K562 (cell line): ENCODE measurements at regions not wholly inside any gene's neighbourhood (a gene's known extent, or its start where the extent isn't known, plus 50 kb on each side); places are given as distances from the start of the nearest gene placed in this dataset.

ENCODE experiments used
- CTCFL ChIP-seq: IDR thresholded peaks from 2 replicates; pipeline ENCODE4 v1.6.1; 2011; ENCODE audit warnings: borderline replicate concordance, low read depth, mild to moderate bottlenecking, moderate library complexity, low read length; ENCODE audit not compliant: insufficient read depth, poor library complexity, severe bottlenecking
- E2F3 ChIP-seq: fragments of 250-450 bp; sonication (Bioruptor Pico); IDR thresholded peaks from 2 replicates; pipeline ENCODE4 v1.4.0; 2020; ENCODE audit warnings: mild to moderate bottlenecking
- EHMT2 ChIP-seq: fragments of 450-650 bp; IDR thresholded peaks from 2 replicates; pipeline ENCODE4 v1.6.1; 2018; ENCODE audit warnings: antibody characterized with exemption
- KDM1A ChIP-seq, 2 experiments: fragments of 450-650 bp; IDR thresholded peaks; 2 replicates each; pipeline ENCODE4 v1.6.1; 2016; ENCODE audit warnings: mild to moderate bottlenecking in 2 of 2
- LCOR ChIP-seq: sonication (generic); formaldehyde crosslinking; IDR thresholded peaks from 2 replicates; pipeline ENCODE4 v1.8.0; 2022; ENCODE audit warnings: mild to moderate bottlenecking, missing genetic modification reagents
- MXD1 ChIP-seq: fragments of 250-450 bp; sonication (Bioruptor Pico); IDR thresholded peaks from 2 replicates; pipeline ENCODE4 v1.8.0; 2021; ENCODE audit warnings: borderline replicate concordance, mild to moderate bottlenecking, moderate library complexity; ENCODE audit not compliant: poor library complexity, severe bottlenecking
- MXI1 ChIP-seq: IDR thresholded peaks from 2 replicates; pipeline ENCODE4 v1.6.1; 2011; ENCODE audit warnings: low read depth, mild to moderate bottlenecking, improper control_type of control experiment, low read length
- NR4A1 ChIP-seq, 2 experiments: fragments of 250-450 bp in 1 of 2; fragments of 450-650 bp in 1 of 2; sonication (Bioruptor Pico) in 1 of 2; IDR thresholded peaks; 2 replicates each; pipeline versions ENCODE4 v1.4.0 to v1.6.1; 2016 to 2020; ENCODE audit warnings: mild to moderate bottlenecking in 2 of 2, missing compliant biosample characterization in 1 of 2, missing genetic modification characterization in 1 of 2, moderate library complexity in 1 of 2
- PHF8 ChIP-seq: fragments of 200-600 bp; sonication (generic); IDR thresholded peaks from 2 replicates; pipeline ENCODE4 v1.6.1; 2012; ENCODE audit warnings: mixed run types, mild to moderate bottlenecking, inconsistent platforms, low read length, moderate library complexity, borderline replicate concordance
- SPI1 ChIP-seq: IDR thresholded peaks from 2 replicates; pipeline ENCODE4 v1.6.1; 2011; ENCODE audit warnings: low read depth, low read length, control low read depth, borderline replicate concordance
- SRSF7 ChIP-seq: fragments of 200-400 bp; formaldehyde crosslinking; optimal IDR thresholded peaks from 2 replicates; pipeline ENCODE3; 2017; ENCODE audit warnings: mild to moderate bottlenecking, low read depth, low read length
- USF1 ChIP-seq: sonication (generic); formaldehyde crosslinking; IDR thresholded peaks from 2 replicates; pipeline ENCODE4 v1.9.0; 2022; ENCODE audit warnings: mild to moderate bottlenecking, missing genetic modification reagents
- ZFP30 ChIP-seq: fragments of 250-450 bp; sonication (Bioruptor Pico); IDR thresholded peaks from 2 replicates; pipeline ENCODE4 v1.8.0; 2022; ENCODE audit warnings: moderate library complexity, mild to moderate bottlenecking, inconsistent platforms, borderline replicate concordance
- ZKSCAN8 ChIP-seq: fragments of 200-800 bp; sonication (Bioruptor generic); IDR thresholded peaks from 2 replicates; pipeline ENCODE4 v1.6.1; 2016; ENCODE audit warnings: missing genetic modification characterization, missing compliant biosample characterization
- ZNF311 ChIP-seq: fragments of 250-450 bp; sonication (Bioruptor Pico); IDR thresholded peaks from 2 replicates; pipeline ENCODE4 v1.4.0; 2020; ENCODE audit warnings: mild to moderate bottlenecking, moderate library complexity
- ZNF740 ChIP-seq, 3 experiments: fragments of 200-800 bp in 1 of 3; sonication (Bioruptor generic) in 1 of 3; sonication (generic) in 1 of 3; formaldehyde crosslinking in 1 of 3; IDR thresholded peaks; 2 replicates each; pipeline versions ENCODE4 v1.6.1 to v1.8.0; 2016 to 2022; ENCODE audit warnings: mild to moderate bottlenecking in 2 of 3, missing compliant biosample characterization in 2 of 3, missing genetic modification characterization in 2 of 3, missing genetic modification reagents in 1 of 3
- TF ChIP-seq, protein P1 (sequence below), 3 experiments: IDR thresholded peaks in 2 of 3; conservative IDR thresholded peaks in 1 of 3; 2 replicates each; pipeline ENCODE4 v1.5.1; 2011 to 2012; ENCODE audit warnings: low read length in 3 of 3, mild to moderate bottlenecking in 3 of 3, control low read depth in 2 of 3, improper control_type of control experiment in 1 of 3, inconsistent platforms in 1 of 3, low read depth in 1 of 3, mixed read lengths in 1 of 3, moderate library complexity in 1 of 3; ENCODE audit not compliant: insufficient read depth in 2 of 3
- TF ChIP-seq, protein P2 (sequence below): fragments of 450-650 bp; IDR thresholded peaks from 2 replicates; pipeline ENCODE4 v1.6.1; 2017; ENCODE audit warnings: antibody characterized with exemption

GRCh38 chr18:22557168-22557941, 139.6 kb upstream of the CTAGE1 start (continued):
- TF ChIP-seq E2F3 (CRISPR knock-in tag) (no peak), ZNF311 (no peak), ZNF740 (CRISPR knock-in tag; IDR thresholded peaks at IDR 0.05) (no peak), ZNF740 (tag; IDR thresholded peaks at IDR 0.05) (no peak), NR4A1 (CRISPR knock-in tag; IDR thresholded peaks at IDR 0.05) (no peak), NR4A1 (tag; IDR thresholded peaks at IDR 0.05) (no peak), SRSF7 (no peak), EHMT2 (peak; percentile 37; the same call in 1 of the 2 replicates), USF1 (CRISPR knock-in tag) (no peak), CTCFL (no peak), MXI1 (no peak), LCOR (CRISPR knock-in tag) (no peak), ZFP30 (CRISPR knock-in tag) (no peak), MXD1 (CRISPR knock-in tag) (no peak), SPI1 (no peak), PHF8 (no peak), KDM1A (IDR thresholded peaks at IDR 0.05) (peak; percentile 91 to 95), ZKSCAN8 (CRISPR knock-in tag) (no peak)
- TF ChIP-seq, protein P1, sequence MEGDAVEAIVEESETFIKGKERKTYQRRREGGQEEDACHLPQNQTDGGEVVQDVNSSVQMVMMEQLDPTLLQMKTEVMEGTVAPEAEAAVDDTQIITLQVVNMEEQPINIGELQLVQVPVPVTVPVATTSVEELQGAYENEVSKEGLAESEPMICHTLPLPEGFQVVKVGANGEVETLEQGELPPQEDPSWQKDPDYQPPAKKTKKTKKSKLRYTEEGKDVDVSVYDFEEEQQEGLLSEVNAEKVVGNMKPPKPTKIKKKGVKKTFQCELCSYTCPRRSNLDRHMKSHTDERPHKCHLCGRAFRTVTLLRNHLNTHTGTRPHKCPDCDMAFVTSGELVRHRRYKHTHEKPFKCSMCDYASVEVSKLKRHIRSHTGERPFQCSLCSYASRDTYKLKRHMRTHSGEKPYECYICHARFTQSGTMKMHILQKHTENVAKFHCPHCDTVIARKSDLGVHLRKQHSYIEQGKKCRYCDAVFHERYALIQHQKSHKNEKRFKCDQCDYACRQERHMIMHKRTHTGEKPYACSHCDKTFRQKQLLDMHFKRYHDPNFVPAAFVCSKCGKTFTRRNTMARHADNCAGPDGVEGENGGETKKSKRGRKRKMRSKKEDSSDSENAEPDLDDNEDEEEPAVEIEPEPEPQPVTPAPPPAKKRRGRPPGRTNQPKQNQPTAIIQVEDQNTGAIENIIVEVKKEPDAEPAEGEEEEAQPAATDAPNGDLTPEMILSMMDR (IDR thresholded peaks at IDR 0.05 in 2 of 3, conservative IDR thresholded peaks at IDR 0.05 in 1 of 3; ENCODE audit: insufficient read depth in 2 of 3, low read depth in 1 of 3, low read length in 3 of 3): no peak
- TF ChIP-seq, protein P2, sequence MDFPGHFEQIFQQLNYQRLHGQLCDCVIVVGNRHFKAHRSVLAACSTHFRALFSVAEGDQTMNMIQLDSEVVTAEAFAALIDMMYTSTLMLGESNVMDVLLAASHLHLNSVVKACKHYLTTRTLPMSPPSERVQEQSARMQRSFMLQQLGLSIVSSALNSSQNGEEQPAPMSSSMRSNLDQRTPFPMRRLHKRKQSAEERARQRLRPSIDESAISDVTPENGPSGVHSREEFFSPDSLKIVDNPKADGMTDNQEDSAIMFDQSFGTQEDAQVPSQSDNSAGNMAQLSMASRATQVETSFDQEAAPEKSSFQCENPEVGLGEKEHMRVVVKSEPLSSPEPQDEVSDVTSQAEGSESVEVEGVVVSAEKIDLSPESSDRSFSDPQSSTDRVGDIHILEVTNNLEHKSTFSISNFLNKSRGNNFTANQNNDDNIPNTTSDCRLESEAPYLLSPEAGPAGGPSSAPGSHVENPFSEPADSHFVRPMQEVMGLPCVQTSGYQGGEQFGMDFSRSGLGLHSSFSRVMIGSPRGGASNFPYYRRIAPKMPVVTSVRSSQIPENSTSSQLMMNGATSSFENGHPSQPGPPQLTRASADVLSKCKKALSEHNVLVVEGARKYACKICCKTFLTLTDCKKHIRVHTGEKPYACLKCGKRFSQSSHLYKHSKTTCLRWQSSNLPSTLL: no peak
